ENCODE measurements at regions not wholly inside any gene's neighbourhood (a gene's known extent, or its start where the extent isn't known, plus 50 kb on each side); places are given as distances from the start of the nearest gene placed in this dataset.

DNA sequence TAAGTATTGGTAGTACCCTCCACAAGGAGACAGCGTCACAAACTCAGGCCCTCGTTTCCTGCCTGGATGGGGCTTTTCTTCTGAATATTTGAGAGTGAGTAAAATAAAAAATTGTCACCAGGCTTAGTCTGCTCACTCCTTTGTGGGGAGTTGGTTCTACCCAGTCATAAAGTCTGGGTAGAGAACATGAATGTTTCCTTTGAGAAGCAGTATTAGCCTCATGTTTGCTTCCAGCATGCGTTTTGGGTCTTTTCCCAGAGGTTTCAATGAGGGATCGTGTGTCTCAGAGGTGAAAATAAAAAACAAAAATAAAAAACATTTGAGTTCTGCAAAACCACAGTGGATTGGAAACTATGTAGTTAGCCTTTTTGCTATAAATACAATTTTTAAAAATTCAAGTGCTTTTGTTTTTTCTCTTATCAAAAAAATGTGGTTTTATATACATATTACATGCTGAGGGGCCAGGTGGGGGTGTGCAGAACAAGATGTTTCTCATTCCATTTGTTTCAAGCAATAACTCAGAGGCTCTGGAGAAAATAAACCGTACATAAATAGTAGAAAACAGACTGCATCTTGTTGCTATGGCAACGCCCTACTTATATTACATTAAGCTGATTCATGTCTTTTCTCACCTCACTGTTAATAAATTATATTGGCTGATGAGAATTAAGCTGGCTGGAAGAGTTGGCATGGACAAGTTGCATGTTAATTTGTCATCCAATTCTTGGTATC is 182.8 kb upstream of the FOXN2 start:
- DNase-seq (ENCODE audit: low spot score) = no peak
- TF ChIP-seq, protein P1, sequence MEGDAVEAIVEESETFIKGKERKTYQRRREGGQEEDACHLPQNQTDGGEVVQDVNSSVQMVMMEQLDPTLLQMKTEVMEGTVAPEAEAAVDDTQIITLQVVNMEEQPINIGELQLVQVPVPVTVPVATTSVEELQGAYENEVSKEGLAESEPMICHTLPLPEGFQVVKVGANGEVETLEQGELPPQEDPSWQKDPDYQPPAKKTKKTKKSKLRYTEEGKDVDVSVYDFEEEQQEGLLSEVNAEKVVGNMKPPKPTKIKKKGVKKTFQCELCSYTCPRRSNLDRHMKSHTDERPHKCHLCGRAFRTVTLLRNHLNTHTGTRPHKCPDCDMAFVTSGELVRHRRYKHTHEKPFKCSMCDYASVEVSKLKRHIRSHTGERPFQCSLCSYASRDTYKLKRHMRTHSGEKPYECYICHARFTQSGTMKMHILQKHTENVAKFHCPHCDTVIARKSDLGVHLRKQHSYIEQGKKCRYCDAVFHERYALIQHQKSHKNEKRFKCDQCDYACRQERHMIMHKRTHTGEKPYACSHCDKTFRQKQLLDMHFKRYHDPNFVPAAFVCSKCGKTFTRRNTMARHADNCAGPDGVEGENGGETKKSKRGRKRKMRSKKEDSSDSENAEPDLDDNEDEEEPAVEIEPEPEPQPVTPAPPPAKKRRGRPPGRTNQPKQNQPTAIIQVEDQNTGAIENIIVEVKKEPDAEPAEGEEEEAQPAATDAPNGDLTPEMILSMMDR (IDR thresholded peaks at IDR 0.05) = no peak
- ATAC-seq (ENCODE audit: low FRiP score) = peak; percentile 74

DNA sequence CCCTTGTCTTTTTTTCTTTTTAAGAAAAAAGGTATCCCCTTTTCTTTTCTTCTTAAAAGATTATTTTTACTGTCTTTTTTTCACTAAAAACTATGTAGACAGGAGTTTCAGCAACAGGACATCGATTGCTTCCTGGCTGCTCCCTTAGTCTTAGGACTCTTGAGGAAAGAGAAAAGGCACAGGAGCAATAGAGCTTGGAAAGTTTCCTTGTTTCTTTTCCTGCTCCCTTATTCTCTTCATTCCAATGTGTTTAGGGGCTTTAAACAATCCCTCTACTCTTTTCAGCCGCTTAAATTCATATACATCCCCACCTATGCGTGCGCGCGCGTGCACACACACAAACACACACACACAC is 182.2 kb upstream of the FOXN2 start:
- DNase-seq (ENCODE audit: low spot score) = no peak
- TF ChIP-seq, protein P1 (IDR thresholded peaks at IDR 0.05) = no peak
- ATAC-seq (ENCODE audit: low FRiP score) = peak; percentile 39

DNA sequence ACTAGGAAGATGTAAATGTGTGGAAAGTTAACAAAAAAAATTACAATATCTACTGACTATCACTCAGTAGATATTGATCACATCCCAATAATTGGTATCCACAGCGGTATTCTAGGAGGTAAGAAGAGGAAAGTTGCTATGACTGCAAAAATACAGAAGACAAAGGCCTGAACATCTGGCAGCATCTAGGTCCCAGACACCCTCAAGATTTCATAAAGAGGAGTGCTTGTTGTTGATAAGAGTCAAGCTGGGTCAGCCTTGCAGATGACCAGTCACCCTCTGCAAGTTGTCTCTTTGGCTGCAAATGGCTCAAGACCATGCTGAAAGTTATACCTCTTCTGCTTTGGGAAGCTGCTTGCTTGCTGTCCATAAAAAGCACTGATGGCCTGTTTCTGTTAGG is 179.8 kb upstream of the FOXN2 start:
- no peak for DNase-seq (ENCODE audit: low spot score)
- TF ChIP-seq, protein P1 (IDR thresholded peaks at IDR 0.05) = no peak
- ATAC-seq (ENCODE audit: low FRiP score) = no peak

DNA sequence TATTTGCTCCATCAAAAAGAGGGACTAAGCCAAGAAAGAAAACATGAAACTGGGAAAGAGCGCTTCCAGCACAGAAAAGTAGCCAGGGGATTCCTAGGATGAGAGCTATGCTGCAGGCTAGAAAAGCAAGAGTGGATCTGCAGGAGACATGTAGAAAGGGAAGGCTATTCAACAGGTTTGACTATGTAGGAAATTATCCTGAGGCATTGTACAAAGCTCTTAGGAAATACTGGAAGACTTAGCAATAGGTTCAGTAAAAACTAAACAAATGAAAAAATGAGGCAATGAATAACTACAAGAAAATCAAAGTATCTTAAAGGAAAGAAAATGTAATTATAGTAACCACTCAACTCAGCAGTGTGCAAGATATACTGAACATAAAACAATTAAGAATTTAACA is 178.7 kb upstream of the FOXN2 start:
- ATAC-seq (ENCODE audit: low FRiP score) (no peak), DNase-seq (ENCODE audit: low spot score) (no peak)
- TF ChIP-seq, protein P1 (IDR thresholded peaks at IDR 0.05) = no peak

DNA sequence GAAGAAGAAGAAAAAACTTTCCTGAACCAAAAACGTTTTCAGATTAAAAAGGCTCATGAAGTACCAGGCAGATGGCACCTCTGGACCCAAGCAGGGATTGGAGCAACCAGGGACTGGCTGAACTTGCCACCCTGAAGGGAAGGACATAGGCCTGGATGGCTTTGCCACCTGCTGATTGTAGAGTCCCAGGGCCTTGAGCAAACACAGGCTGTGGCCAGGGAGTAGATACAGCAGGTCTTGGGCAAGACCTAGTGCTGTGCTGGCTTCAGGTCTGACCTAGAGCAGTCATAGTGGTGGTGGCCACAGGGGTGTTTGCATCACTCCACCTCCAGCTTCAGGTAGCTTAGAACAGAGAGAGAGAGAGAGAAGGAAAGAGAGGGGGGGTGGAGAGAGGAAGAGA is 176.7 kb upstream of the FOXN2 start:
- DNase-seq (ENCODE audit: low spot score) = no peak
- no peak for ATAC-seq (ENCODE audit: low FRiP score)
- TF ChIP-seq, protein P1 (IDR thresholded peaks at IDR 0.05) = no peak

DNA sequence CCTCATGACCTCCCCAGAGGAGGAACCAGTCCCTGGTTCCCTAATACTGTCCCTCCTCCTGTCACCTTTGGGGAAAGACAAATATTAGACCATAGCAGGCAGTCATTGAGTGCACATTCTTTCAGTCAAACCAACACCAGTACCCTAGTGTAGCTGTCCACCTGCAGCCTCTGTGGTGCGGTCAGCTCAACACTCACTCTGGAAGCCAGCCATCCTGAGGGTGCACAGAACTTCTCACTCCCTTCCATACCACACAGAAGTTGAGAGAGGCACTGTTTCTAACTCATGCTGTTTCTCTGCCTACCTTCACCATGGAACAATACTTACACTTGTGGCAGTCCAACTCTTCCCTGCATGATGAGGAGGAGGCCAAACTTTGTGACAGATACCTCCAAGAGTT is 175.6 kb upstream of the FOXN2 start:
- TF ChIP-seq, protein P1 (IDR thresholded peaks at IDR 0.05) = no peak

DNA sequence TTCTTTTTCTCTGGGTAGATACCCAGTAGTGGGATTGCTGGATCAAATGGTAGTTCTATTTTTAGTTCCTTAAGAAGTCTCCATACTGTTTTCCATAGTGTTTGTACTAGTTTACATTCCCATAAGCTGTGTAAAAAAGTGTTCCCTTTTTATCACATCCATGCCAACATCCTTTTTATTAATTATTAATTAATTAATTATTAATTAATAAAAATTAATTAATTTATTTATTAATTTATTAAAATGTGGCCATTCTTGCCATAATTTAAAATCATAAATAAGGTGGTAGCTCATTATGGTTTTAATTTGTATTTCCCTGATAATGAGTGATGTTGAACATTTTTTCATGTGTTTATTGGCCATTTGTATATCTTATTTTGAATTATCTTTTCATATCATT is 173.9 kb upstream of the FOXN2 start:
- no peak for ATAC-seq (ENCODE audit: low FRiP score)
- no peak for DNase-seq (ENCODE audit: low spot score)
- TF ChIP-seq, protein P1 (IDR thresholded peaks at IDR 0.05) = no peak

More for the DNA sequence above, 175.6 kb upstream of the FOXN2 start:
- no peak for DNase-seq (ENCODE audit: low spot score)
- ATAC-seq (ENCODE audit: low FRiP score) = no peak

Measured in omental fat pad (tissue), 3 donors.